Vagina (tissue), 2 donors: ENCODE measurements at regions not wholly inside any gene's neighbourhood (a gene's known extent, or its start where the extent isn't known, plus 50 kb on each side); places are given as distances from the start of the nearest gene placed in this dataset.

Experiments used
- CTCF ChIP-seq, 3 experiments: fragments of 450-650 bp in 2 of 3; fragments of 200-600 bp in 1 of 3; sonication (generic) in 1 of 3; IDR thresholded peaks; one replicate each; pipeline ENCODE4 v1.5.1; 2017 to 2019; ENCODE audit warnings: antibody characterized with exemption in 3 of 3, mild to moderate bottlenecking in 2 of 3, moderate library complexity in 2 of 3
- POLR2A ChIP-seq, 2 donors: fragments of 450-650 bp; IDR thresholded peaks; one replicate each; pipeline ENCODE4 v1.6.1; 2017; ENCODE audit warnings: antibody characterized with exemption in 2 of 2, mild to moderate bottlenecking in 2 of 2, moderate library complexity in 2 of 2
- POLR2AphosphoS5 ChIP-seq, 2 donors: sonication (generic); formaldehyde crosslinking; IDR thresholded peaks; one replicate each; pipeline ENCODE4 v1.9.0; 2017; ENCODE audit warnings: antibody characterized with exemption in 2 of 2, mild to moderate bottlenecking in 2 of 2, low read depth in 1 of 2; ENCODE audit not compliant: insufficient read depth in 1 of 2

DNA sequence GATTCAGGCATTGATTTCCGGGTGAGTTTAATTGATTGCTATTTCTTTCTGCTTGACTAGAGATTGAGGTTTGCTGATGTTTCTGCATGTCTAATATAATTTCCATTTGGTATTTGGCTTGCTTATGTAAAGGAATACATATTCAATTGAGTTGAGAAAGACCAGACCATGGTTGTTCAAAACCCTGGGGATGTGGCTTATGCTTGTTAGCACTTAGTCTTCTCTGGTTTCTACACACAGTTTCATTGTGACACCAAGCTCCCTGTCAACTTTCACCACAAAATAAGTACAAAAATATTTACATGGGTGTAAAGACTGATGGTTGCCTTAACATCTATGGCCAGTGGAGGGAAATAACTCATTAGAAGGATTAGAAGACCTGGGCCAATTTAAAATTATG, 209.6 kb downstream of the CDH26 start:
- no peak for TF ChIP-seq CTCF (IDR thresholded peaks at IDR 0.05)
- no peak for TF ChIP-seq POLR2AphosphoS5 (IDR thresholded peaks at IDR 0.05; ENCODE audit: insufficient read depth in 1 of 2, low read depth in 1 of 2)
- TF ChIP-seq POLR2A (IDR thresholded peaks at IDR 0.05): no peak
